ENCODE measurements at regions not wholly inside any gene's neighbourhood (a gene's known extent, or its start where the extent isn't known, plus 50 kb on each side); places are given as distances from the start of the nearest gene placed in this dataset.

GRCh38 chr4:114754616-114755015 is 156.0 kb downstream of the UGT8 start:
- Histone ChIP-seq H4K20me1 (ENCODE audit: insufficient read depth) (no peaks in the 10 kb centered on the region), H3K9ac (ENCODE audit: low read length) (no peak overlapping the region), H3F3A (ENCODE audit: insufficient read depth, low read length, poor library complexity, severe bottlenecking) (peaks cover 9% of the 10 kb centered on the region), H3K79me2 (replicated peaks; ENCODE audit: insufficient read depth, low read length) (no peaks in the 10 kb centered on the region), H3K27me3 (ENCODE audit: insufficient read depth, low read depth, low read length) (no peaks in the 10 kb centered on the region), H3K36me3 (ENCODE audit: insufficient read depth, low read length) (no peaks in the 10 kb centered on the region), H2AFZ (ENCODE audit: low read depth, low read length) (no peak overlapping the region), H3K4me2 (ENCODE audit: low read length) (no peak overlapping the region), H3K27ac (ENCODE audit: low read length) (no peak overlapping the region), H3K9me2 (ENCODE audit: insufficient read depth, low read length) (no peaks in the 10 kb centered on the region), H3K4me3 (ENCODE audit: low read length) (no peak overlapping the region), H3K9me3 (ENCODE audit: low read length) (no peaks in the 10 kb centered on the region)
- TF ChIP-seq CTCF (IDR thresholded peaks at IDR 0.05; ENCODE audit: poor library complexity, severe bottlenecking) (no peak), TAF1 (IDR thresholded peaks at IDR 0.05; ENCODE audit: low read depth) (no peak), EP300 (conservative IDR thresholded peaks at IDR 0.05; ENCODE audit: poor library complexity, severe bottlenecking) (no peak), MXI1 (conservative IDR thresholded peaks at IDR 0.05; ENCODE audit: poor library complexity, severe bottlenecking) (no peak), EZH2 (IDR thresholded peaks at IDR 0.05; ENCODE audit: borderline replicate concordance, insufficient read depth, low read length, poor library complexity, severe bottlenecking) (no peak), POLR2AphosphoS5 (IDR thresholded peaks at IDR 0.05) (no peak), RAD21 (conservative IDR thresholded peaks at IDR 0.05) (no peak), SMC3 (conservative IDR thresholded peaks at IDR 0.05; ENCODE audit: poor library complexity) (no peak)

- no peaks in the 10 kb centered on the region for H3K27me3 ChIP-seq (ENCODE audit: insufficient read depth, low read depth, low read length)
- H3K79me2 ChIP-seq (replicated peaks; ENCODE audit: insufficient read depth, low read length), result no peaks in the 10 kb centered on the region
- TF ChIP-seq EZH2 (IDR thresholded peaks at IDR 0.05; ENCODE audit: borderline replicate concordance, insufficient read depth, low read length, poor library complexity, severe bottlenecking) (no peak), MXI1 (conservative IDR thresholded peaks at IDR 0.05; ENCODE audit: poor library complexity, severe bottlenecking) (no peak), TAF1 (IDR thresholded peaks at IDR 0.05; ENCODE audit: low read depth) (no peak), POLR2AphosphoS5 (IDR thresholded peaks at IDR 0.05) (no peak), SMC3 (conservative IDR thresholded peaks at IDR 0.05; ENCODE audit: poor library complexity) (no peak), EP300 (conservative IDR thresholded peaks at IDR 0.05; ENCODE audit: poor library complexity, severe bottlenecking) (no peak), CTCF (IDR thresholded peaks at IDR 0.05; ENCODE audit: poor library complexity, severe bottlenecking) (no peak), REST (IDR thresholded peaks at IDR 0.05; ENCODE audit: borderline replicate concordance) (no peak), RAD21 (conservative IDR thresholded peaks at IDR 0.05) (no peak)
- H3K9me3 ChIP-seq (ENCODE audit: low read length), result no peaks in the 10 kb centered on the region
- no peak overlapping the region for H3K27ac ChIP-seq (ENCODE audit: low read length)
- H3K9ac ChIP-seq (ENCODE audit: low read length), result no peak overlapping the region
- no peak overlapping the region for H3K4me3 ChIP-seq (ENCODE audit: low read length)
- no peaks in the 10 kb centered on the region for H3K9me2 ChIP-seq (ENCODE audit: insufficient read depth, low read length)
- no peak overlapping the region for H2AFZ ChIP-seq (ENCODE audit: low read depth, low read length)
- H4K20me1 ChIP-seq (ENCODE audit: insufficient read depth), result no peaks in the 10 kb centered on the region
- H3K4me2 ChIP-seq (ENCODE audit: low read length), result no peak overlapping the region
- H3K36me3 ChIP-seq (ENCODE audit: insufficient read depth, low read length), result no peaks in the 10 kb centered on the region
- peaks cover 3% of the 10 kb centered on the region for H3F3A ChIP-seq (ENCODE audit: insufficient read depth, low read length, poor library complexity, severe bottlenecking)
These were observed 159.5 kb downstream of the UGT8 start for GRCh38 chr4:114758066-114758465.

Data from neural cell (in vitro differentiated cells).